Breast epithelium (tissue), 4 donors: ENCODE measurements at regions not wholly inside any gene's neighbourhood (a gene's known extent, or its start where the extent isn't known, plus 50 kb on each side); places are given as distances from the start of the nearest gene placed in this dataset.

Experiments
- DNase-seq, 2 donors: peaks; one replicate each; pipeline ENCODE4 v3.0.0-alpha.2; 2019; ENCODE audit warnings: low spot score in 2 of 2
- H3K27ac ChIP-seq, 2 donors: fragments of 200-600 bp; sonication (generic) in 1 of 2; one replicate each; pipeline ENCODE4 v1.5.1; 2016 to 2019; ENCODE audit warnings: mild to moderate bottlenecking in 1 of 2
- H3K27me3 ChIP-seq, 2 donors: fragments of 200-600 bp; sonication (generic) in 1 of 2; one replicate each; pipeline versions ENCODE4 v1.5.1 to v1.6.0; 2017 to 2019; ENCODE audit warnings: control low read depth in 1 of 2, mild to moderate bottlenecking in 1 of 2
- H3K36me3 ChIP-seq: fragments of 200-600 bp; one replicate; pipeline ENCODE4 v1.5.1; 2019
- H3K4me1 ChIP-seq, 2 donors: fragments of 200-600 bp; sonication (generic); one replicate each; pipeline ENCODE4 v1.5.1; 2016 to 2019; ENCODE audit warnings: control low read depth in 1 of 2
- H3K4me3 ChIP-seq, 3 donors: fragments of 200-600 bp; sonication (generic); 1 replicate in 2 of 3; 2 replicates in 1 of 3; pipeline ENCODE4 v1.5.1; 2016 to 2019; ENCODE audit warnings: mild to moderate bottlenecking in 3 of 3, moderate library complexity in 2 of 3
- H3K9me3 ChIP-seq, 2 donors: fragments of 200-600 bp; sonication (generic) in 1 of 2; one replicate each; pipeline ENCODE4 v1.5.1; 2016 to 2019; ENCODE audit warnings: control low read depth in 1 of 2
- CTCF ChIP-seq, 3 donors: fragments of 450-650 bp; IDR thresholded peaks; one replicate each; pipeline ENCODE4 v1.5.1; 2016 to 2017; ENCODE audit warnings: antibody characterized with exemption in 3 of 3, mild to moderate bottlenecking in 3 of 3, moderate library complexity in 3 of 3
- POLR2A ChIP-seq: fragments of 450-650 bp; IDR thresholded peaks from one replicate; pipeline ENCODE4 v1.6.1; 2016; ENCODE audit warnings: antibody characterized with exemption, mild to moderate bottlenecking, moderate library complexity
- POLR2AphosphoS5 ChIP-seq, 3 donors: sonication (generic); formaldehyde crosslinking; IDR thresholded peaks; one replicate each; pipeline ENCODE4 v1.6.1; 2017; ENCODE audit warnings: antibody characterized with exemption in 3 of 3
- intact Hi-C: fragments of 100-400 bp; cut with DNase I; formaldehyde crosslinking; loops from one replicate; pipeline ENCODE4 v1.15.1; 2023; ENCODE audit warnings: low total_unique reads

DNA sequence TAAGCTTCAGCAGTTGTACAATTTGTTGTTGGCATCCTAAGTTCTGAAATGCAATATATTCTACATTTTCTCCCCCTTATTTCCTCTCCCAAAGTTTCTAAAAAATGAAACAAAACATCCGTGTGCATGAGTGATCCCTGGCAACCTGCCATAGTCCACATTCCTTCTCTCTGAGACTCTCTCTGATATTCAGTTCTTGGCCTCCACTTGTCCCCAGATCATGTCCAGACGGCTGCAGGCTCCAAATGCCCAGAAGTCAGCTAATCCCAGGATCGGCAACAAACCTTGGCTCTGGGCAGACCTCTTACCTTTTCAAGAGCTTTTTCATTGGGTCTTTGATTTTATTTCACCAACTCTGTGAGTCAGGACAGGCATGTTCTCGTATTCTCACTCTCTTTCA lies 187.8 kb downstream of the ETS2 start:
- peak overlapping the region; percentile 69 to 89 for H3K27ac ChIP-seq
- H3K36me3 ChIP-seq = no peaks in the 10 kb centered on the region
- no peaks in the 10 kb centered on the region for H3K27me3 ChIP-seq
- H3K9me3 ChIP-seq = no peaks in the 10 kb centered on the region
- DNase-seq = peak in 1 of 2 donors; percentile 74
- intact Hi-C loops = no loop called here
- H3K4me1 ChIP-seq = peaks cover 0 to 10% of the 10 kb centered on the region in 2 donors
- no peak overlapping the region for H3K4me3 ChIP-seq
- no peak for TF ChIP-seq CTCF (IDR thresholded peaks at IDR 0.05)
- no peak for TF ChIP-seq POLR2AphosphoS5 (IDR thresholded peaks at IDR 0.05)
- TF ChIP-seq POLR2A = no peak

DNA sequence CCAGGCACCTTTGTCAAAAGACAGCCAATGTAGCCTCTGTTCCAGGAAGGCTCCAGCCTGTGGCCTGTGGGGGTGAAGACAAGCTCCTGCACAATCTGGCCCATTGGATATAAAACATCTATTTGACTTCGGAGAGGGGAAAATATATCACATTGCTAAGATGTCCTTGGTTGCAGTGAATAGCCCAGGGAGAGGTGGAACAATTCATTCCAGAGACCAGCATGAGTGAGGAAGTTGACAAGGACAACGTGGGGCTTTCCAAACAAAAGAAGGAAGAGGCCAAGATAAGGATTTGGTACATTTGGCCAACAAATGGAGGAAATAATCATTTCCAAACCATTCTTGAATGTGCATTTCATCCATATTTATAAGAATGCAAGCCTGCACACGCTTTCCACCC lies 187.0 kb downstream of the ETS2 start:
- Histone ChIP-seq H3K4me3 (no peak overlapping the region), H3K36me3 (no peaks in the 10 kb centered on the region), H3K4me1 (peaks cover 0 to 10% of the 10 kb centered on the region in 2 donors), H3K27ac (peak overlapping the region; percentile 69 to 89), H3K27me3 (no peaks in the 10 kb centered on the region), H3K9me3 (no peaks in the 10 kb centered on the region)
- DNase-seq = no peak
- intact Hi-C loops = no loop called here
- TF ChIP-seq POLR2AphosphoS5 (IDR thresholded peaks at IDR 0.05) (no peak), CTCF (IDR thresholded peaks at IDR 0.05) (no peak), POLR2A (no peak)

GRCh38 chr21:38990424-38990794 lies 184.7 kb downstream of the ETS2 start:
- Histone ChIP-seq H3K9me3 (no peaks in the 10 kb centered on the region), H3K27me3 (no peaks in the 10 kb centered on the region), H3K4me1 (peaks cover 0 to 10% of the 10 kb centered on the region in 2 donors), H3K36me3 (no peaks in the 10 kb centered on the region), H3K27ac (no peak overlapping the region), H3K4me3 (no peak overlapping the region)
- DNase-seq = no peak
- intact Hi-C loops = no loop called here
- TF ChIP-seq CTCF (IDR thresholded peaks at IDR 0.05) (no peak), POLR2AphosphoS5 (IDR thresholded peaks at IDR 0.05) (no peak)

DNA sequence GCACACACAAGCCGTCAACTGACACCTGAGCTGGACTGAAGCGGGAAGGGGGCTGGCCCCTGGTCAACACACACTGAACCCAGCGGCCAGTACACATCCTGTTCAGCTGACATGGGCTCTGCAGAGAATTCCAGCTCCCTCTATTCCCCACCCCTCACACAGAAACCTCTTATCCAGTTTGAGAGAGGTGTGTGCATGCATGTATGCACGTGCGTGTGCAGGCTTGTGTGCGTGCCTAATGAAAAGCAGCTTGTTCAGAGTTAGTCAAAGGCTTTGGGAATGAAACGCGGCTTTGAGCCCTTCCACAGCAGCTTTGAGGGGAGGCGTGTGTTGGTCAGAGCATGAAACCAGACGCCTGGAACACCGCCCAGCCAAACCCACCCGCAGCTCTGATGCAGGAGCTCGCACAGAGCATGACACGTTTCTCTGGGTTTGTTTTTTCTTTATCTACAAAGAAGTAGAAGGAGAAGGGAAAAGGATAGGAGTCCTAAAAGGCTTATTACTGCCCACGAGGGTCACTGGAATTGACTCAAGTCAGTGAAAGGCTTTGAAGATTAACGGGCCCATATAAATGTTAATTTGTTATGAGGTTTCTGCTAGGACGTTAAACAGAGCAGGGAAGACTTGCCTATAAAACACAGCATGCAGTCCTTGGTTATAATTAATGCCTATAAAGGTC lies 184.2 kb downstream of the ETS2 start:
- intact Hi-C loops = no loop called here
- H3K4me3 ChIP-seq = no peak overlapping the region
- no peaks in the 10 kb centered on the region for H3K27me3 ChIP-seq
- peaks cover 3 to 10% of the 10 kb centered on the region in 2 donors for H3K4me1 ChIP-seq
- no peak overlapping the region for H3K27ac ChIP-seq
- TF ChIP-seq CTCF (IDR thresholded peaks at IDR 0.05) = no peak
- no peak for TF ChIP-seq POLR2AphosphoS5 (IDR thresholded peaks at IDR 0.05)
- TF ChIP-seq POLR2A = no peak
- no peak for DNase-seq
- no peaks in the 10 kb centered on the region for H3K36me3 ChIP-seq
- no peaks in the 10 kb centered on the region for H3K9me3 ChIP-seq

DNA sequence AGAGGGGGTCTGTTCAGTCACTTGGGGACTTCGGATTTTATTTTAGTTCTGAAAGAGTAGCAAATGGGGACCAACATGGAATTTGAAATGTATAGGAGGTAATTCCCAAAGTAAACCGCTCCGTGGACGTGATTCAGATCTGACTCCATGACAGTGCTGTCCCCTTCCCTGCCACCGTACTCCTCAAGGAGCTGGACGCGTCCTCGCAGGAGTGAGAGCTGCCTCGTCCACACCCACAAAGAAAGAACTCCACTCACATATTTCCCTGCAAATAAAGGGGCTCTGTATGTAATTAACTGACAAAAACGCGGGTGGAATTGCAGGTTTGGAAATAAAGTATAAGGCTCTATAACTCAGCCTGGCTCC lies 183.6 kb downstream of the ETS2 start:
- intact Hi-C loops = no loop called here
- no peak for DNase-seq
- Histone ChIP-seq H3K4me3 (no peak overlapping the region), H3K9me3 (no peaks in the 10 kb centered on the region), H3K4me1 (peaks cover 8 to 15% of the 10 kb centered on the region in 2 donors), H3K27me3 (no peaks in the 10 kb centered on the region), H3K27ac (no peak overlapping the region), H3K36me3 (no peaks in the 10 kb centered on the region)
- TF ChIP-seq POLR2A (no peak), POLR2AphosphoS5 (IDR thresholded peaks at IDR 0.05) (no peak), CTCF (IDR thresholded peaks at IDR 0.05) (no peak)
